Lower leg skin (tissue), 3 donors: ENCODE measurements at regions not wholly inside any gene's neighbourhood (a gene's known extent, or its start where the extent isn't known, plus 50 kb on each side); places are given as distances from the start of the nearest gene placed in this dataset.

Experiments used
- CTCF ChIP-seq, 3 donors: fragments of 450-650 bp; IDR thresholded peaks; one replicate each; pipeline ENCODE4 v1.5.1; 2016; ENCODE audit warnings: antibody characterized with exemption in 3 of 3, mild to moderate bottlenecking in 3 of 3, moderate library complexity in 2 of 3
- POLR2A ChIP-seq, 2 donors: fragments of 450-650 bp; IDR thresholded peaks; one replicate each; pipeline ENCODE4 v1.6.1; 2016 to 2017; ENCODE audit warnings: antibody characterized with exemption in 2 of 2, mild to moderate bottlenecking in 1 of 2, moderate library complexity in 1 of 2

- TF ChIP-seq CTCF (IDR thresholded peaks at IDR 0.05) (no peak), POLR2A (IDR thresholded peaks at IDR 0.05) (no peak)
These were observed 77.9 kb downstream of the CXXC4 start for GRCh38 chr4:104416725-104417356.
